ENCODE measurements at regions not wholly inside any gene's neighbourhood (a gene's known extent, or its start where the extent isn't known, plus 50 kb on each side); places are given as distances from the start of the nearest gene placed in this dataset.

GRCh38 chr22:48517039-48518030 lies 1310.3 kb downstream of the BRD1 start:
- DNase-seq, result no peak

- no peak for DNase-seq
Measured at GRCh38 chr22:48516571-48516970, 1311.1 kb downstream of the BRD1 start.

GRCh38 chr22:48515571-48516200 lies 1312.0 kb downstream of the BRD1 start:
- no peak for DNase-seq

DNA sequence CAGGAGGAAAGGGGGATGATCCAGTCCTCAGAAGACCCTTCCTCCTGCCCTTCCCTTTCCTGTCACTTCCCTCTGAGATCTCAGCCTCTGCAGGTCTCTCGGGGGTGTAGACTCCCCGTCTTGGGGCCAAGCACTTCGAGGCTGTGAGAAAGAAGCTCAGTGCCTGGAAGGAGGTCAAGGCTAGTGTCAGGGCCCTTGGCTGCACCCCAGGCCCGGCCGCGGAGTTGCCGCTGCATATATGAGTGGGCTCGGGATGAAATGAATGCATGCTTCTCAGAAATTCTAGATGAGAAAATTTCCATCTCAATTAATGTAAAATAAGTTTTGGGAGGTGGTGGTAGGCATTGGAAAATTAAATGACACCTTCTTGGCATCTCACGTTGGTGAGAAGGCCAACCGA lies 1313.7 kb downstream of the BRD1 start:
- DNase-seq, result no peak

DNA sequence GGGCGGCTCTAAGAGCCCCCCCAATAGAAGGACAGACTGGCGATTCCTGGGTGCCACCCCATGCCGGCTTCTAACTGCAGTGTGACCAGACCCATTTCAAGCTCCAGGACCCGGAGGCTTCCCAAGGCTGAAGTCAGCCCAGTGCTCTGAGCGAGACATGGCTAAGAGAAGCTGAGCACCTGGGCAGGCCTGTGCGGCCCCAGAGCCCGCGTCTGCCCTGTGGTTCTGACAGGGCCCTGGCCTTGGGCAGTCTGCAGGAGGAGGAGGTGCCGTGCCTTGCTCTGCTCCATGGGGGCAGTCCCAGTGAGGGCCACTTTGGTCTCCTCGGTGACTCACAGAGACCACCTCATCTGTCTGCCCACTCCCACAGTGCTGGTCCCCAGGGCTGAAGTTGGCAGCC lies 1314.2 kb downstream of the BRD1 start:
- no peak for DNase-seq

DNA sequence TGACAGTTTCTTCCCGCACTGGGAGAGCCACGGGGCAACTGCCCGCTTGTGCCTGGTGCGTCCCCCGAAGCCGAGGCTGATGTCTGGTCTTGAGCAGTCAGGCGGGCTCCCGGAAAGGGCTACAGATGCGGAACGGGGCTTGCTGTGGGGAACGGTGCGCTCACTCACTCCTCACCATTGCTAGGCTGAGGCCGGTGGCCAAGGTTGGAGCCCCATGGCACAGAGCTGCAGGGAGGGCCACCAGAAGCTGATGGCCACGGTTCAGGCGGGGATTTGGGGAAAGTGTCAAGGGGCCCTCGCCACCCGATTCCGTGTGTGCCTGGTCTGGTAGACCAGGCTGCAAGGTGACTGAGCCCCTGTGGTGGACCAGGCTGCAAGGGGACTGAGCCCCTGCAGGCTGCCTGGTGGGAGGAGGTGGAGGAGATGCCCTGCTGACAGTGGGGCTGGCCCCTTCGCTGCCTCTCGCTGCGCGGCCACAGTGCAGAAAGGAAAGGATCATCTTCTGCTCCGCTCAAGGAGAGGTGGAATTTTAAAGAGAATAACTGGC lies 1315.8 kb downstream of the BRD1 start:
- DNase-seq, result no peak

GRCh38 chr22:48511211-48511610 lies 1316.5 kb downstream of the BRD1 start:
- no peak for DNase-seq

DNA sequence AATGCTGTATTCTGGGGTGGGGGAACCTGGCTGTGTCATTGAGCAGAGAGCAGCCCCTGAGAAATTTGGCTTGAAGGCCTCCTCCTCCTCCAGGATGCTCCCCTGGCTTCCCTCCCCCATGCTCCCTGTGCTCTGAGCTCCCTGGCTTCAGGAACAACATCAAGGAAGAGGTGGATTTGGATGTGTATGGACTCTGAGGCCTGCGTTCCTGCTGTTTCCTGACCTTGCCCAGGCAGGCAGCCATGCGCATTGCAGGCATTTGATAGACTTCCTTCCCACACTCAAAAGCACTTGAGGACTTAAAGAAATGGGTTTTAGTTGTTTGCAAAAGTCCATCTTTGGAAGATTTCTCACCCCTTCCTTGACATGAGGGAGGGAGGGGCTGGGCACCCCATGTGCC lies 1317.1 kb downstream of the BRD1 start:
- DNase-seq, result no peak

DNA sequence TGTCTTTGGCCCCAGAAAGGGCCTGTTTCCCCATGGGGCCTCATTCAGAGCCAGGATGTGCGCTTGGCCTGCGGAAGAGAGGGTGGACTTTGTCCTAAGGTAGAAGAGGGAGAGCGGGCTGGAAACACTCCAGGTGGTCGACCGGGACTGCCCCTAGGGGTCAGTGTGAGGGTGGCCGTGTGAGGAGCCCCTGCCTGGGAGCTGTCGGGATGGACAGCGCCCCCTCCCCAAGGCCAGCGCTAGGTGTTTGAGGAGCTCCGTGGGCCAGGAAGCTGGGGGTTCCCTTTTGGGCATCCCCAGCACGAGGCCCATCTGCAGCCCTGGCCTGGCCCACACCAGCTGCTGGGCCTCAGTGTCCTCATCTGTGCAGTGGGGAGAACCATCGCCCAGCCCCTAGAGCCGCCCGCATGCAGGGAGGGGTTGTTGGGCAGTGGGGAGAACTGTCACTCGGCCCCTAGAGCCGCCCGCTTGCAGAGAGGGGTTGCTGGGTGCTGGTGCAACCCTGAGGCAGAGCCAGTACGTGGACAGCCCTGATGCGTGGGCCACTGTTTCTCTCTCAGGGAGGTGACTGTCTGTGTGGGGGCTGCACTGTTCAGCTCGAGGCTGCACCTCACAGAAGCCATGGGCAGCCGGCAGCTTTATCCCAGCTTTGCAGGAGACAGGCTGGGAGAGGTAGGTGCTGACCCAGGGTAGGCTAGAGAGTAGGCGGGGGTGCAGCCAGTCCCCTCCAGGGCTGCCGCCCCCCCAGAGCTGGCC lies 1319.9 kb downstream of the BRD1 start:
- no peak for DNase-seq

- DNase-seq, result no peak
Measured at GRCh38 chr22:48507171-48507570, 1320.5 kb downstream of the BRD1 start.

DNA sequence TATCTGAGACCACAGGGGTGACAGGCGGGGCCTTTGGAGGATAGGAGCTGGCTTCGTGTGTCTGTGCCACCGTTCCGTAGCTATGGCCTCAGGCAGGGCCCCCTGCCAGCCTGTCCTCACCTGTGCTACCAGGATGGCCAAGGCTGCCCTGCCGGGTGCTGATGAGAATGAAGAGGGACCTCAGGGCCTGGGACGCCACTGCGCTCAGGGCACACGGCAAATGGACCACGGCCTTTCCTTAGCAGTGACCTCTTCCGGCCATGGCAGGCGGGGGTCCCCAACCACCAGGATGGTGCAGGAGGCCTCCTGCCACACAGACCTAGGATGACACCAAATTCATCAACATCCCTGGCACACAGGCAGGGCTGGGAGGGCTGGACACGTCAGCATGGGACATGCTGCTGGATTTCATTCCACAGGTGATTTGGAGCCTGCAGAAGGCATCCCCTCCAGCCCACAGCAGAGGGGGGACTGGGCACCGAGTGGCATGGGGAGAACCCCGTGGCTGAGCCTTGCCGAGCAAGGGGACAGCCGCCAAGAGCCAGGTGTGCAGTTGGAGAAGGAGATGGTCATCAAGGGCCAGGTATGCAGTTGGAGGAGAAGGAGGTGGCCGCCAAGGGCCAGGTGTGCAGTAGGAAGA lies 1321.0 kb downstream of the BRD1 start:
- DNase-seq, result no peak

GRCh38 chr22:48505891-48506290 lies 1321.8 kb downstream of the BRD1 start:
- no peak for DNase-seq

DNA sequence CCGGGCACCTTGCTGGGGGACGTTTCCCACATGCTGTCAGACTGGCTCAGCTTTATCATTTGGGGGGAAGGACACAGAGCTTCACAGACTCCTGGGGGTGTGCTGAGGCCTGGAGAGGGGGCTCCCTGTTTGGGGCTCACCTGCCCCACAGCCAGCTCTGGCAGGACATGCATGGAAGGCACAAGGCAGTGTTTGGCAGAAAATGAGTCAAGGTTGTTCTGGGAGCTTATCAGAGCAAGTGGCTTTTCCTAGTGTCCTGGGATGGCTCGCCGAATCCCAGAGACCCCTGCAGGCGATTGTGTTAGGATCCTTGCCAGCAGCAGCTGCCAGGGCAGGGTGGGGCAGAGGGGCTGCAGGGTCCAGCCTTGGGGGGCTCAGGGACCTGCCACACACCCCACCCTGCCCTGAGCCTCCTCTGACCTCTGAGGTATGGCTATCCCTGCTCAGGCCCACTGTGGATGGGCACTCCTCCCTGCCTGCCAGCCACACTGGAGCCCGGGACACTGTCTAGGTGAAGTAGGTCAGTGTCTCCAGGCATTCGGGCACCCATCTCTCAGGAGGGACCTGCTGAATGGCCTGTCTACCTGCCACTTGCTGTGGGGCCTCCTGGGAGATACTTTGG lies 1323.0 kb downstream of the BRD1 start:
- no peak for DNase-seq

- DNase-seq, result no peak
Measured at GRCh38 chr22:48503876-48504275, 1323.8 kb downstream of the BRD1 start.

- DNase-seq, result no peak
Measured at GRCh38 chr22:48503035-48503625, 1324.5 kb downstream of the BRD1 start.

DNA sequence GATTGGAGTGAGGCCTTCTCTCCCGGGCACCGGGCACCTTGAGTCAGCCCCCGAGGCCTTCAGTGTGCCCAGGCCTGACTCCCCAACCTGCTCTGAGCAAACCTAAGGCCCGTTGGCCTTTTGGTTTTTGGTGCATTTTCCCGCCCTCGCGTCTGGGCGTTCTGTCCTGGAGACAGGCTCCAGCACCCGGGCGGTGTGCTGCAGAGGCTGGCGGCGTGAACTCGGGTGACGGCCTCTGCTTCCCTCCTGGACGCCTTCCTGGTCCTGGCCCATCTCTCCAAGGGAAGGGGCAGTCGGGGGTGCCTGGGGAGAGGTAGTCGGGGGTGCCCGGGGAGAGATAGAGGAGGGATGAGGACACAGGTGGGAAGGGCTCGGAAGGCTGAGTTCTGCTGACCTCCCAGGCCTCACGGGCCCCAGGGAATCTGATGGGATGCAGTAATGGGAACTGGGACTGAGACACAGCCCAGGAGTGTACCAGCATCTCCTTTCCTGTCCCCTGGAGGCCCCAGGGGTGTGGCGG lies 1326.4 kb downstream of the BRD1 start:
- DNase-seq, result no peak

DNA sequence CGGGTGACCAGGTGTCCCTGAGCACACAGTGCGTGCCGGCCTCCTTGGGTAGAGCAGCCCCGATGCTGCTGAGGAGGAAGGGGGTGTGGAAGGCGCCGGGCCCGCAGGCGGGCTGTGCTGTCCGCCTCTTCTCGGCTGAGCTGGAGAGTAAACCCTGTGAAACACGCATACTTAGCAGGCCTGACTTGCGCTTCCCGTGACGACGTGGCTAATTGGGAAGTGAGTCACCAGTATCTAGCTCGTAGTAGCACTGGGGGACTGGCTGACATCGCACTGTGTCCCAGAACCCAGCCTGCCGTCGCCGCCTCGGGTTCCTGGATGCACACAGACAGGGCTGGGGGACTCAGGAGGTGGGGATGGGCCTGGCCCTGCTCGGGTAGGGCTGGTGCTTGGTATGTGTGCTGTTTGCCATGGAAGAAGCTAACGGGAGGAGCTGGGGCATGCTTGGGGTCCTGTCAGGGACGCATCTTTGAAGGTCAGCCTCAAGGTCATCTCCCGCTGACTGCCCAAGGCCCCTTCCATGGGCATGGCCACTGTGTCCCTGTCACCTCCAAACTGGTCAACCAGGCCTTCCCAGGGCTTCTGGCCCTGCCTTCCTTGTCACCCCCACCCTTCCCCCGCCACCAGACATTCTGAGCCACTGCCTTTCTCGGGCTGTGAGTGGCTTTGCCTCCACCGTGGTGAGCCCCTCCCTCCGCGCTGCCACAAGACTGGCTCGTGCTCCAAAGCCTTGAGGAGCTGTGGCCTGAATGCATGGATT lies 1327.0 kb downstream of the BRD1 start:
- no peak for DNase-seq

- no peak for DNase-seq
Measured at GRCh38 chr22:48499456-48500425, 1327.9 kb downstream of the BRD1 start.

GRCh38 chr22:48498526-48499331 lies 1328.9 kb downstream of the BRD1 start:
- no peak for DNase-seq
